ENCODE measurements at regions not wholly inside any gene's neighbourhood (a gene's known extent, or its start where the extent isn't known, plus 50 kb on each side); places are given as distances from the start of the nearest gene placed in this dataset.

DNA sequence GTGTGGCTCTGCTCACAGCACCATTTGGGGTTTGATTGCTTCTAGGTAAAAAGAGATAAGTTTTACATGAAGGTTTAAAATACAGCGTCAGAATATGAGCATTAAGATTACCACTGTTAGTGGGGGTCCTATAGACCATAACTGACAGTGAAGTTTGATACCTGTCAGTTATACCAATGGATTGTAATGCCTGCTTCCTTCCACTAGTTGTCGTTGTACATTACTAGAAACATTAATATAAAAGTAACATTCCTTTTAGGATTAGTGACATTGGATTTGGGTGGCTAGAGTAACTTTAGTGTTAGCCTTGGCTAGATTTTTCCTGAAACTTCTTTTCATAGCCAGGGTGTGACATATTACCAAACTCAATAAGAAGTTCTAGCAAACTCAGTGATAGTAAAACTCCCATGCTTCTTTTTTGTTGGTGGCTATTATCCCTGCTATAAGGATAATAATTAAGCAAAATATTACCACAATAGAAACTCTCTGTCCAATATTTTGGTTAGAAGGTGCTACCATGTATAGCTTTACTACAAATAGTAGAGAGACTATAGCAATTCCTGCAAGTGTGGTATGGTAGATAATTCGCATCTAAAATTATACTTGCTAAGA is 57.1 kb downstream of the FAM181B start:
- no peak for TF ChIP-seq GATA1 (IDR thresholded peaks at IDR 0.05; ENCODE audit: low read depth, low read length)
- no peak for TF ChIP-seq POLR2A (IDR thresholded peaks at IDR 0.05; ENCODE audit: low read length)
- DNase-seq, result no peak

DNA sequence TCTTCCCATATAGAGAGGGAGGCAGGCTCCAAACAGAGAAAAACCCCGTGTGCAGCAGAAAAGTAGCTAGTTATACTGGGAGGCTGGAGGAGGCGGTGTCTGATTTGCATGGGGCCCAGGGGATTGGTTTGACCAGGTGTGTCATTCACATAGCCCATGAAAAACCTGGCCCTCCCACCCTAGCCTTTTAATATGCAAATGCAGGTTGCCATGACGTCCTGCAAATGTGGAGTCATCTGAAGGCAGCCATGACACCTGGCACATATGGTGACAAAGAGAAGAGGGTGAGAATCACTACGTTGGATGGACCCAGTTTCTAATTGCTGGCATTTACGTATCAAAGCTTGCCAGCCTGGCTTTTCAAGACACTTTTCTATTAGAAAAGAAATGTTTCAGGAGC is 57.8 kb downstream of the FAM181B start:
- no peak for TF ChIP-seq GATA1 (IDR thresholded peaks at IDR 0.05; ENCODE audit: low read depth, low read length)
- no peak for TF ChIP-seq POLR2A (IDR thresholded peaks at IDR 0.05; ENCODE audit: low read length)

DNA sequence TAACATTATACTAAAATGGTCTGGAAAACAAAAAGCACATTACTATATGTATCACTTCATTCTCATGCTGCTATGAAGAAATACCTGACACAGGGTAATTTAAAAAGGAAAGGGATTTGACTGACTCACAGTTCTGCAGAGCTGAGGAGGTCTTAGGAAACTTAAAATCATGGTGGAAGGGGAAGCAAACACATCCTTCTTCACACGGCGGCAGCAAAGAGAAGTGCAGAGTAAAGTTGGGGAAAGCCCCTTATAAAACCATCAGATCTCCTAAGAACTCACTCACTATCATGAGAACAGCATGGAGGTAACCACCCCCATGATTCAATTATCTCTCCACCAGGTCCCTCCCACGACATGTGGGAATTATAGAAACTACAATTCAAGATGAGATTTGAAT is 60.0 kb downstream of the FAM181B start:
- TF ChIP-seq GATA1 (IDR thresholded peaks at IDR 0.05; ENCODE audit: low read depth, low read length) (no peak), POLR2A (IDR thresholded peaks at IDR 0.05; ENCODE audit: low read length) (no peak)
- DNase-seq, result no peak

More for the DNA sequence above, 57.8 kb downstream of the FAM181B start:
- no peak for DNase-seq

DNA sequence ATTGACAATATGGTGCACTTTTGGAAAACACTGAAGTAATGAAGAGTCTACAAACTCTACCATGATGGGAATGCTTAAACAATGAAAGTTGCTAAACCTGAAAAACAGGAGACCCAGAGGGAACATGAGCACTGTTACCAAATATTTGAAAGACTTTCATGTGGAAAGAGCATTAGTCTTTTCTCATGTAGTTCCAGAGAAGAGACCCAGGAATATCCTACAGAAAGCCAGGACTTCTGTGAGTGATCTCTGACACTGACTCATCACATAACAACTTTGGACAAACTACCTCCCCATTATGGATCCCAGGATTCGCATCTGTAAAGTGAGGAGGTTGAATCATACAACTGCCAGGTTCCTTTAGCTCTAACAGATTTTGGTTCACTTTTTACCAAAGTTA is 62.2 kb downstream of the FAM181B start:
- TF ChIP-seq POLR2A (IDR thresholded peaks at IDR 0.05; ENCODE audit: low read length) (no peak), GATA1 (IDR thresholded peaks at IDR 0.05; ENCODE audit: low read depth, low read length) (no peak)
- no peak for DNase-seq

DNA sequence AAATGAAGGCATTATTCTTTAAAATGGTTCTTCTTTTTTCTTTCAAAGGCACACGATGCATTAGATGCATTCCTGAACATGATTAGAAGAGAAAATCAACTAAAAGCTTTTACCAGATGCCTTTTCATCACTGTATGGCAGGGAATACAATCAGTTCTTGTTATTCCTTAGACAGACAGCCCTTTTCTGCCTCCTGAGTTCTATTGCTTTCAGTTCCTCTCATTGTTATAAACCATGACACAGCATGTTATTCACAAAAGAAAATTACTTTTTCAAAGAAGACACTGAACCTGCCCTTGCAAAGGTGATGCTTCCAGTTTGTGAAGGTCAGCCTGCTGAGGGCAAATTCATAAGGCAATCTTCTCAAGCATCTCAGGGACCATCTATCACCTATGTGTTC is 70.1 kb downstream of the FAM181B start:
- TF ChIP-seq POLR2A (IDR thresholded peaks at IDR 0.05; ENCODE audit: low read length) (no peak), GATA1 (IDR thresholded peaks at IDR 0.05; ENCODE audit: low read depth, low read length) (no peak)

DNA sequence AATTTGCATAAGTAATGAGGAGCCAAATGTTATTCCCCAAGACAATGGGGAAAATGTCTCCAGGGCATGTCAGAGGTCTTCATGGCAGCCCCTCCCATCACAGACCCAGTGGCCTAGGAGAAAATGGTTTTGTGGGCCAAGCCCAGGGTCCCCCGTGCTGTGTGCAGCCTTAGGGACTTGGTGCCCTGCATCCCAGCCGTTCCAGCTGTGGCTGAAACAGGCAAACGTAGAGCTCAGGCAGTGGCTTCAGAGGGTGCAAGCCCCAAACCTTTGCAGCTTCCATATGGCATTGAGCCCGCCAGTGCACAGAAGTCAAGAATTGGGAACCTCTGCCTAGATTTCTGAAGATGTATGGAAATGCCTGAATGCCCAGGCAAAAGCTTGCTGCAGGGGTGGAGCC is 79.9 kb downstream of the FAM181B start:
- DNase-seq, result no peak
- no peak for TF ChIP-seq GATA1 (IDR thresholded peaks at IDR 0.05; ENCODE audit: low read depth, low read length)
- TF ChIP-seq POLR2A (IDR thresholded peaks at IDR 0.05; ENCODE audit: low read length), result no peak

More for the DNA sequence above, 70.1 kb downstream of the FAM181B start:
- no peak for DNase-seq

- TF ChIP-seq GATA1 (IDR thresholded peaks at IDR 0.05; ENCODE audit: low read depth, low read length), result no peak
- TF ChIP-seq POLR2A (IDR thresholded peaks at IDR 0.05; ENCODE audit: low read length), result no peak
- no peak for DNase-seq
Measured at GRCh38 chr11:82639251-82639650, 94.4 kb downstream of the FAM181B start.

DNA sequence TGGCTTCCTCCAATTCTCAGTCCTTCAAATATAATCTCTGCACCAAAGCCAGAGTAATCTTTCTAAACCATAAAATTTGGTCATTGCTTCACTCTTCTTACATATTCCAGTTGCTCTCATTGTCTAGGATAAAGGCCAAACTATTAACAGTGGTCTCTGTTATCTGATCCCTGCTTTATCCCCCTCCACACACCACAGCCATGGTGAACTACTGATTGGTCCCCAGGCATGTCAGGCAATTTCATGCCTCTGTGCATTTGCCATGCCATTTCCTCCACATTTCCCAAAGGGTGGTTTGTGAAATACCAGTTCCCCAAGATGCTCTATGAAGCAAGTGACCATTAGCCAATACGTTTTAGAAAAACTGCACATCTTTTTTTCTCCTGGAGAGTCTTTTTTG is 97.0 kb downstream of the FAM181B start:
- no peak for DNase-seq
- TF ChIP-seq GATA1 (IDR thresholded peaks at IDR 0.05; ENCODE audit: low read depth, low read length), result no peak
- TF ChIP-seq POLR2A (IDR thresholded peaks at IDR 0.05; ENCODE audit: low read length), result no peak

DNA sequence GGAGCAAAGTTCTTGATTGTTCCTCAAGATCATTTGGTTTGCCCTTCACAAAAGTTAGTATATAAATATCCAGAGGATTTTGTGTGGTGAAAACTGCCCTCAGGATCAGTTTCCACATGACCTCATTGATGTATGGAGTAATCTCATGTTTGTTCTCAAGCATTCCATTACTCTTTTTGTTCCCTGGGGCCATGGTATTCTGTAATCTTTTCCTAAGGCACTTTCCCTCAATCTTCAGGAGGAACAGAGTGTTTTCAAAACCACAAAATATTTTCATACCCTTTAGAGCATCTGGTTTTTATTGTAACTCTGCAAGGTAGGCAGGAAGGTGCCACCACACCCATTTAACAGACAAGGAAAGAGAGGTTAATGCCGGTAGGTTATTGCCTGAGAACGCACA is 99.6 kb downstream of the FAM181B start:
- DNase-seq, result no peak

DNA sequence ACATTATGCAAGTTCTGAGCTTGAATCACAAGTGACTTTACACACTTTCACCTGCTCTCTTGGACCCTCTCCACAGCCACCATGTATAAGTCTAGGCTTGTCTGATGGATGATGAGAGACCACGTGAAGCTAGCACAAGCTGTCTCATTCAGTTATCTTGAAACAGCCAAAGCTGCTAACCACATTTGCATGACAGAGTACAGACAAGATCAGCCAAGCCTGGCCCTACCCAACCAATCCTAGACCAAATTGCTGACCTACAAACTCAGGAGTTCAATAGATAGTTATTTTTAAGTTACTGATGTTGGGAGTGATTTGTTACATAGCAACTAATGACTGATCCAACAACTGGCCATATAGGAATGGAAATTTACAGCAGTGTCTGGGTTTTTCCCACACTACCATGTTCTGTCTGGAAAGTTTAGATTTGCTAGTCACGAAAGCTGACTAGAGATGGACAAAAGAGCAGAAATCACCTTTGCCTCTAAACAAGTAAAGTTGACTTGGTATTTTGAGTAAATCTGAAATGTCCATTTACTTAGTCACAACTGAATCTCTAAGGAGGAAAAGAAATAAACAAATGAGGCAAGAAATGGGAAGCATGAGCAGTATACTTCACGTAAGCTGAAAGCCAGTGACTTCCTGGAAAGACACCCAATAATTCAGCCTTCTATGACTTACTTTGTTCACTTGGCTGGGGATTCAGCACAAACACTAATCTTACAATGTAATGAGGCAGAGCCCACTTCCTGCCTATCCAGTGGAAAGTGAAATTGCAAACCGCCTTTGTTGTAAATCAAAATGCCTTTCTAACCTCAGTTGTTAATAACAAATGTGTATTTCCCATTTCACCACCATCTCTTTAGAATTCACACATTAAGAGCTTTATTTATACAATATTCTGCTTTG is 101.7 kb downstream of the FAM181B start:
- DNase-seq, result no peak
- TF ChIP-seq GATA1 (IDR thresholded peaks at IDR 0.05; ENCODE audit: low read depth, low read length) (no peak), POLR2A (IDR thresholded peaks at IDR 0.05; ENCODE audit: low read length) (no peak)

More for the DNA sequence above, 99.6 kb downstream of the FAM181B start:
- TF ChIP-seq POLR2A (IDR thresholded peaks at IDR 0.05; ENCODE audit: low read length) (no peak), GATA1 (IDR thresholded peaks at IDR 0.05; ENCODE audit: low read depth, low read length) (no peak)

DNA sequence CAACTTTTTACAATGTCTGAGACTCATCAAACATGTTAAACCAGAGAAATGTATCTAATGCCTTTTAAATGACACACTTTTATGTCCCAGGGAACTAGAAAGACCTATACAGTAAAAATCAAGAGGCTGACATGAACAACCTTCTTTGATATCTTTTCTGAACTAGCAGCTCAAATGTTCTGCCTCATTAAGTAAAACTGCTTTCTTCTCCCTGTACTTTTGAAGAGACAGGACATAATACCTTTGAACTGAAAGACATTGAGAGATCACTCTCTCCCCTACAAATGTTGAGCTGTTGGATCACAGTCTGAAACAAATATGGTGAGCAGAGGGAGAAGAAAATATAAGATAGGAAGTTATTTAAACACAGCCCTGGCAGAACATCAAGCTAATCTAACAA is 123.0 kb downstream of the FAM181B start:
- TF ChIP-seq GATA1 (IDR thresholded peaks at IDR 0.05; ENCODE audit: low read depth, low read length) (no peak), POLR2A (IDR thresholded peaks at IDR 0.05; ENCODE audit: low read length) (no peak)
- no peak for DNase-seq

- no peak for TF ChIP-seq GATA1 (IDR thresholded peaks at IDR 0.05; ENCODE audit: low read depth, low read length)
- DNase-seq, result no peak
Measured at GRCh38 chr11:82606738-82607137, 126.9 kb downstream of the FAM181B start.

DNA sequence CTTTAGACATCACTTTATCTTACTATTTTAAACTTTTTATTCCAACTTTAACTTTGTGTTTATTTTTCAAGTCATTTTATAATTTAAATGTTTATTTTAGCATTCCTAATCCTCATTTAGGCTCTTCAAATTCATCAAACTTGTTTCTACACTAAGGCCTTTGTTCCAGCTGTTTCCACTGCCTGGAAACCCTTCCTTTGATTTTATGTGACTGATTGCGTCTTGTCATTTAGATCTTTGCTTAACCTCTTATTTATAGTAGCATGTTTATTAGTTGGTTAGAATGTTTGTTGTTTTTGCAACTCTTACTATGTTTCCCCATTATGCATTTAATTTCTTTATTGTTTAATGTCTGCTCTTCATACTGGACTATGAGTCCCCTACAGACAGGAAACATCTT is 132.0 kb downstream of the FAM181B start:
- no peak for DNase-seq
- no peak for TF ChIP-seq POLR2A (IDR thresholded peaks at IDR 0.05; ENCODE audit: low read length)
- no peak for TF ChIP-seq GATA1 (IDR thresholded peaks at IDR 0.05; ENCODE audit: low read depth, low read length)

DNA sequence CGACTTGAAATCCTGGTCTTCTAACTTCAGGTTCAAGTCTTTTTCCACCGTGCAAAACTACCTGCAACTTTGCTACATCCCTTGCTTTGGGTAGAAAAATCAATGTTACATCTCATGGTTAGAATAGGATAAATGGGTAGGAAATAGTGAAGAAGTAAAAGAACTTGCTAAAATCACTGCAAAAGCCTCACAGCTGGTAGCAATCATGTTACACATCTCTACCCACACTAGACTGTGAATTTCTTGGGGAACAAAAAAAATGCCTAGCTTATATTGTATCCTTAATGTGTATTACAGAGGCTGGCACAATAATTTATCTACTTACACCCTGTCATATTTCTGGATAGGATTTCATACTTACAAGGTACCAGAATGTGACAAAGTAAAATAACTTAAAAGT is 133.8 kb downstream of the FAM181B start:
- TF ChIP-seq GATA1 (IDR thresholded peaks at IDR 0.05; ENCODE audit: low read depth, low read length) (no peak), POLR2A (IDR thresholded peaks at IDR 0.05; ENCODE audit: low read length) (no peak)
- DNase-seq, result no peak

DNA sequence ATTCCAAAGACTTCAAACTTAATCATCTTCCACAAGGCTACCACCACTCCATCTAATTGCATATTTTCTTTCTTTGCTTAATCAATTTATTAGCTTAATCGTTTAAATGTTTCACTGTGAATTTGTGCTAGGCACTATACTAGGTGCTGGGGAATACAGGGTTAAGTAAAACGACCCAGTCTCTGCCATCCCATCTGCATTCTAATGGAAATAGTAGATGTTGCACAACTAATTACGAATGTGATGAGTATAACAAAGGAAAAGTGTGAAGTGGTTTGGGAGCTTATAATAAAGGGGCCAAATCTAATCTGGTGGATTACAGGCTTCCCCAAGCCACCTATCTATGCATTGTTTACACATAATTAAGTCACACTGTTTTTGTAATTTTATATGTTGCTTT is 147.1 kb downstream of the FAM181B start:
- TF ChIP-seq POLR2A (IDR thresholded peaks at IDR 0.05; ENCODE audit: low read length), result no peak
- no peak for TF ChIP-seq GATA1 (IDR thresholded peaks at IDR 0.05; ENCODE audit: low read depth, low read length)

More for the DNA sequence above, 147.1 kb downstream of the FAM181B start:
- no peak for DNase-seq
